Stimulated activated CD8-positive, alpha-beta memory T cell treated with anti-CD3 and anti-CD28 coated beads, Interleukin-7, amount 100 ng/mL, for 48 hours (primary cell): ENCODE measurements at regions not wholly inside any gene's neighbourhood (a gene's known extent, or its start where the extent isn't known, plus 50 kb on each side); places are given as distances from the start of the nearest gene placed in this dataset.

ENCODE experiments used
- DNase-seq, 2 donors: peaks; one replicate each; pipeline ENCODE4 v3.0.0-alpha.2; 2020; ENCODE audit warnings: low read depth in 1 of 2; ENCODE audit errors: extremely low read depth in 1 of 2

GRCh38 chr4:17124767-17125166 is 226.3 kb upstream of the LDB2 start:
- DNase-seq, result no peak

DNA sequence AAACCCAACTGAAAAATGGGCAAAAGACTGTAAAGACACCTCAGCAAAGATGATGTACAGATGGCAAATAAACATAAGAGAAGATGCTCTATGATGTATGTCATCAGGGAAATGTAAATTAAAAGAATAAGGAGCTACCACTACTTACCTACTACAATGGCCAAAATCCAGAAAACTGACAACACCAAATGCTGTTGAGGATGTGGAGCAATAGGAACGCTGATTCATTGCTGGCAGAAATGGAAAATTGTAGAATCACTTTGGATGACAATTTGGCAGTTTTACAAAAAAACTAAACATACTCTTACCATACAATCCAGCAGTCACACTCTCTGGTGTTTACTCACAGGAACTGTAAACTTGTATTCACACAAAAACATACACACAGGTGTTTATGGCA is 222.3 kb upstream of the LDB2 start:
- DNase-seq, result no peak

DNA sequence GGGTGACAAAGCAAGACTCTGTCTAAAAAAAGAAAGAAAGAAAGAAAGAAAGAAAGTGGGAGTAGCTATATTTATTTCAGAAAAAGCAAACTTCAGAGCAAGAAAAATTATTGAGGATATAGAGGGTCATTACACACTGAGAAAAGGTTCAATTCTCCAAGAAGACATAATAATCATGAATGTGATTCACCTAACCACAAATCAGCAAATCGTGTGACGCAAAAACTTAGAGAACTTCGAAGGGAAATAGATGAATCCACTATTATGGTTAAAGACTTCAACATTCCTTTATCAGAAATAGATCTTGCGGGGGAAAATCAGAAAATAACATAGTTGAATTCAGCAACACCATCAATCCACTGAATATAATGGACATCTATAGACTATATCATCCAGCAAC is 219.3 kb upstream of the LDB2 start:
- DNase-seq, result no peak

GRCh38 chr4:17115583-17115982 is 217.1 kb upstream of the LDB2 start:
- DNase-seq, result no peak

DNA sequence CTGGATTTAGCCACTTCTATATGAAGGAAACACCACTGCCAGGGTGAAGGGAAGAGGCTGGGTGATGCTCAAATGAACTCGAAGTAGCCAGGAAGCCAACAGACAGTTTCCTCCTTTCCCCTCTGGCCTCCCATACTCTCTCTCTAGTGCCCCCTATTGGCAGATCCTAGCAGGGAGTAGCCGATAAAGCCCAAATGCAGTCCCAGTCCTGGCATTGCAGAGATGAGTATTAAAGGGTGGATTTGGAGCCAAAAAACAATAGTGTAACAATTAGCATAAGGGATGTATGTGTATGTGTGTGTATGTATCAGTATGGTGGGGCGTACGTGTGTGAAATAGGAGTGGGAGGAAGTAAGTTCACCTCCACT is 213.8 kb upstream of the LDB2 start:
- no peak for DNase-seq

DNA sequence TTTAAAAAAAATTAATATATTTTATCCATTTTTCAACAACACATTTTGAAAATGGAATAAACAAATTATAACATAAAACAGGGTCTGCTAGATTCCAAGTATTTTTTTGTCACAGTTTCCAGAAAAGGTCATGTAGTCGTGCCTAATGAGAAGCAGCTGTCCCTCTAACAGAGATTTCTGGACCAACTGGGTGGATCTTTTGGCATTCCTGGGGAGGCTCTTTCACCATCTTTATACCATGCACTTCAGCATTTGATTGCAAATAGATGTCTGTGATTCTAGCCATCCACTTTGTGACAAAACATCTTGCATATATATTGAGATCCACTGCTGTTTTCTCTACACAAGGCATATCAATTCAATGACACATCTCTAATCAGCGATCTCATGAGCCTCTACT is 210.7 kb upstream of the LDB2 start:
- no peak for DNase-seq

- no peak for DNase-seq
Observed at GRCh38 chr4:17103231-17103630, 204.8 kb upstream of the LDB2 start.

DNA sequence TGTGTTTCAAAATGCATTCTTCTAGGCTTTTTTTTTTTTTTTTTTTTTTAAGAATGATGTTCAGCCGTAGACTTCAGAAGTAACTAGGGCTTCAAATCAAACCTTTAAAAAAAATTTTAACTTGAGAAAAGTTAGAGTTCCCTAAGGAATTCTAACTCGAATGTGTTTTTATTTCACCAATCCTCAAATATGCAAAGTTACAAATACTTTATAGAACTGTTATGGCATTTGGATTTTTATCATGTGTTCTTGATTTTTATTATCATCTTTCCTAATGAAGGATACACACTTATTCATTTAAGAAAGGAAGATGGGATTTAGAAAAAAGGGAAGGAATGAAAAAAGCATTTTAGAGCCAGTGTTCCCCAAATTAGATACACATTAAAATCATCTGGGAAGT is 200.6 kb upstream of the LDB2 start:
- no peak for DNase-seq

- DNase-seq, result no peak
Observed at GRCh38 chr4:17098401-17098800, 200.0 kb upstream of the LDB2 start.

DNA sequence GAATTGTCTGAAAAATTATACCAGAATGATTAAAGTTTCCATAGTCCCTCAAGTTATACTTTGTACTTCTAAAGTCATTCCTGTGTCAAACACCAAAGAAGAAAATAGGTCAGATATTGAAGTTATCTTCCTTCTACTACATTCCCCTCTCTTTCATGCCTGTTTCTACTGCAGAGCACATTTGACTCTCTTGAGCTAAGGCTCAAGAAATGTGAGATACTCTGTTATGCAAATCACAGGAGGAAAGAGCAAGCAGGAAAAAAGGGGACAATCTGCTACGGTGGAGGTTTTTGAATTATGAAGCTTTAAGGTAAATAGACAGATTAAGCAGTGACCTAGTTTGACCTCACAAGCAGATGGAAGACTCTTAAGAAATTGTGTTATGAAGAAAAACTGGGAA is 198.9 kb upstream of the LDB2 start:
- DNase-seq, result no peak

- DNase-seq, result no peak
Observed at GRCh38 chr4:17096692-17097091, 198.2 kb upstream of the LDB2 start.

DNA sequence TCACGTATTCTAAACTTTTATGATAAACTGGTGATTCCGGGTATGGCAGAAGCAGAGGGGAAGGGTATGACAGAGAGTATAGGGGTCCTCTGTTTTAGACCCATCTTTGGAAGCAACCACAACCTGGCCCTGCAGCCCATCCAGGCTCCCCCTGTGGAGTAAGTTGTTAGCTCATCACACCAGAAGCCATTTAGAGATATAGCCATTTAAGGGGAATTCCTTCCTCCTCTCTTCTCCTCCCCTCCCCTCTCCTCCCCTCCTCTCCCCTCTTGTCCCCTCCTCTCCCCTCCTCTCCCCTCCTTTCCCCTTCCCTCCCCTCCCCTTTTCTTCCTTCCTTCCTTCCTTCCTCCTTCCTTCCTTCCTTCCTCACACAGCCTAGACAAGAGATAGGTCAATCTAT is 197.3 kb upstream of the LDB2 start:
- DNase-seq, result no peak

GRCh38 chr4:17094876-17095210 is 196.4 kb upstream of the LDB2 start:
- DNase-seq, result no peak

- DNase-seq, result no peak
Observed at GRCh38 chr4:17094159-17094875, 195.9 kb upstream of the LDB2 start.

- DNase-seq, result no peak
Observed at GRCh38 chr4:17093481-17093880, 195.0 kb upstream of the LDB2 start.

GRCh38 chr4:17092736-17093437 is 194.4 kb upstream of the LDB2 start:
- DNase-seq, result no peak

DNA sequence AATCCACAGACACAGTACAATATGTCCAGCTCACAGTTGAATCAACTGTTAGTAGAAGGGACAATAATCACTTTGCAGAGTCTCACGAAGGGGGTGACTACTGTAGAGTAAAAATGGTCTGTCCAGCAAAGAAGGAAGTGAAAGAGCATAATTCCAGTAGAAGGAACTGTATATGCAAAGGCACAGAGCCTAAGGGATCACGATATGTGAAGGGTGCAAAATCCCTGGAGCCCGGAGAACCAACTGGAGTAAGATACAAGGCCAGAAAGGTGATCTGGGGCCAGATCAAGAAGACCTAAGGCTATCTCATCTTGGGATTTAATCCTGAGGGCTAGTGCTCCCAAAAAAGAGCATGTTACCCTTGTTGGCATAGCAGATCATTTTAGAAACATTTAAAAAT is 192.7 kb upstream of the LDB2 start:
- no peak for DNase-seq

- DNase-seq, result no peak
Observed at GRCh38 chr4:17090063-17090462, 191.6 kb upstream of the LDB2 start.

- no peak for DNase-seq
Observed at GRCh38 chr4:17085416-17085815, 187.0 kb upstream of the LDB2 start.

DNA sequence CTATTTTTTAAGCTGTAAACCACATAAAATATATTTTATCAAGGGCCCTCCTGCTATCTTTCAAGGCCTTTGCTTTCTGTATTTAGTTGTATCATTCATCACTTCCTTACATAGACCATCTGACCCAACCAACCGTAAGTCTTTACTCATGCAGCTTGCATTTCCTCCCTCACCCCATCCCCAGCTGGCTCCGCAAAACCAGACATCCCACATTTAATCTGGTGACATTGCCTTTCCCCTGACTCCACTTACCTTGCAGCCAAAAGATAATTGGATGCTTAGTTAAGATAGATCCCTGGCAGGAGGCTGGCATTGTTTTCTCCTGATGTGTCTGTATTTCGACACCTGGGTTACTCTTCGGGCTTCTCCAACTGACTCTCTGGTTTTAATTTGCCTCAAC is 183.7 kb upstream of the LDB2 start:
- no peak for DNase-seq

DNA sequence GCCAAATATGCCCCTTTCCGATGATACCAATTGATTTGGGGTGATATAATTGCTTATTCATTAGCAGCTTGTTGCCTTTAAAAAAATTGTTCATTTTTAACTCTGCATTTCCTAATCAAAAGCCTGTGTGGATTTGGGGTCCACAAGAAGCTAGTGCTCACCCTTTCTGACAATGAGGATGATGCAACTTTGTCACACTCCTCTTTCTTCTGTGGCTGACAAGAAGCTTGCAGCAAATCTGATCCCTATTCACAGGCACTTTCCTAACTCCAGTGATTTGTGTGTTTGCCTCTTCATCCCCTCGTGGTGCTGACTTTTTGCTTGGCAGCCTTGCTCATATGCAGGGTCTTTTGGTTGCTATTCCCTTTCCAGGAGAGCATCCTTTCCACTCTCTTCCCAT is 182.7 kb upstream of the LDB2 start:
- DNase-seq, result no peak

- DNase-seq, result no peak
Observed at GRCh38 chr4:17077105-17077504, 178.7 kb upstream of the LDB2 start.

GRCh38 chr4:17072483-17072882 is 174.0 kb upstream of the LDB2 start:
- DNase-seq, result no peak
